ENCODE measurements at regions not wholly inside any gene's neighbourhood (a gene's known extent, or its start where the extent isn't known, plus 50 kb on each side); places are given as distances from the start of the nearest gene placed in this dataset.

- intact Hi-C loops (cut with micrococcal nuclease), result no loop called here
- ATAC-seq (no peak), DNase-seq (no peak)
These were observed 107.6 kb downstream of the ELAPOR2 start for GRCh38 chr7:86951895-86952294.

GRCh38 chr7:86950944-86951343 lies 108.5 kb downstream of the ELAPOR2 start:
- intact Hi-C loops (cut with micrococcal nuclease), result no loop called here
- DNase-seq (no peak), ATAC-seq (no peak)

GRCh38 chr7:86950360-86950759 lies 109.1 kb downstream of the ELAPOR2 start:
- ATAC-seq, result no peak
- intact Hi-C loops (cut with micrococcal nuclease), result no loop called here
- peak; percentile 25 for DNase-seq

- ATAC-seq (no peak), DNase-seq (no peak)
- intact Hi-C loops (cut with micrococcal nuclease), result no loop called here
These were observed 109.6 kb downstream of the ELAPOR2 start for GRCh38 chr7:86949779-86950260.

GRCh38 chr7:86949052-86949778 lies 110.2 kb downstream of the ELAPOR2 start:
- intact Hi-C loops (cut with micrococcal nuclease), result no loop called here
- DNase-seq, result peak; percentile 15
- no peak for ATAC-seq

- intact Hi-C loops (cut with micrococcal nuclease), result no loop called here
- DNase-seq (no peak), ATAC-seq (no peak)
These were observed 111.5 kb downstream of the ELAPOR2 start for GRCh38 chr7:86947929-86948328.

GRCh38 chr7:86943447-86943846 lies 116.0 kb downstream of the ELAPOR2 start:
- intact Hi-C loops (cut with micrococcal nuclease), result loop anchor here (5.0 kb wide), 1 partner anchor 194 kb away; no protein-coding TSS in a partner anchor
- ATAC-seq (no peak), DNase-seq (no peak)

- intact Hi-C loops (cut with micrococcal nuclease), result loop anchor here (5.0 kb wide), 1 partner anchor 194 kb away; no protein-coding TSS in a partner anchor
These were observed 116.5 kb downstream of the ELAPOR2 start for GRCh38 chr7:86942995-86943394.

GRCh38 chr7:86942081-86942480 lies 117.4 kb downstream of the ELAPOR2 start:
- DNase-seq (no peak), ATAC-seq (no peak)
- intact Hi-C loops (cut with micrococcal nuclease), result loop anchor here (5.0 kb wide), 1 partner anchor 195 kb away; no protein-coding TSS in a partner anchor

More at GRCh38 chr7:86942995-86943394, 116.5 kb downstream of the ELAPOR2 start:
- DNase-seq (no peak), ATAC-seq (no peak)

- intact Hi-C loops (cut with micrococcal nuclease), result loop anchor here (1.0 kb wide), 1 partner anchor 209 kb away; no protein-coding TSS in a partner anchor
- ATAC-seq, result peak; percentile 63
- DNase-seq, result no peak
These were observed 120.1 kb downstream of the ELAPOR2 start for GRCh38 chr7:86939197-86939814.

- intact Hi-C loops (cut with micrococcal nuclease), result no loop called here
- no peak for ATAC-seq
- no peak for DNase-seq
These were observed 122.0 kb downstream of the ELAPOR2 start for GRCh38 chr7:86937363-86937878.

- ATAC-seq (no peak), DNase-seq (no peak)
- intact Hi-C loops (cut with micrococcal nuclease), result no loop called here
These were observed 126.1 kb downstream of the ELAPOR2 start for GRCh38 chr7:86933295-86933845.

GRCh38 chr7:86932038-86932512 lies 127.4 kb downstream of the ELAPOR2 start:
- intact Hi-C loops (cut with micrococcal nuclease), result no loop called here
- DNase-seq, result no peak
- peak; percentile 90 for ATAC-seq

GRCh38 chr7:86931439-86931838 lies 128.0 kb downstream of the ELAPOR2 start:
- no peak for DNase-seq
- no peak for ATAC-seq
- intact Hi-C loops (cut with micrococcal nuclease), result no loop called here

- intact Hi-C loops (cut with micrococcal nuclease), result no loop called here
- DNase-seq (no peak), ATAC-seq (no peak)
These were observed 128.7 kb downstream of the ELAPOR2 start for GRCh38 chr7:86930554-86931307.

- intact Hi-C loops (cut with micrococcal nuclease), result no loop called here
- ATAC-seq (no peak), DNase-seq (no peak)
These were observed 130.0 kb downstream of the ELAPOR2 start for GRCh38 chr7:86929293-86930109.

GRCh38 chr7:86928308-86928707 lies 131.1 kb downstream of the ELAPOR2 start:
- intact Hi-C loops (cut with micrococcal nuclease), result no loop called here
- ATAC-seq (no peak), DNase-seq (no peak)

- intact Hi-C loops (cut with micrococcal nuclease), result no loop called here
- no peak for DNase-seq
- no peak for ATAC-seq
These were observed 132.7 kb downstream of the ELAPOR2 start for GRCh38 chr7:86926732-86927131.

All from left ventricle myocardium superior (tissue), 1 donor.